Erythroblast (primary cell): ENCODE measurements at regions not wholly inside any gene's neighbourhood (a gene's known extent, or its start where the extent isn't known, plus 50 kb on each side); places are given as distances from the start of the nearest gene placed in this dataset.

Source experiments
- GATA1 ChIP-seq: IDR thresholded peaks from 2 replicates; pipeline ENCODE4 v1.6.1; 2011; ENCODE audit warnings: low read depth, mild to moderate bottlenecking, control low read depth, low read length, moderate library complexity
- POLR2A ChIP-seq: IDR thresholded peaks from 2 replicates; pipeline ENCODE4 v1.6.1; 2011; ENCODE audit warnings: mild to moderate bottlenecking, low read length

GRCh38 chr13:83117046-83117445 lies 765.2 kb downstream of the SLITRK1 start:
- TF ChIP-seq POLR2A, result no peak
- TF ChIP-seq GATA1, result no peak
